MM.1S (cell line): ENCODE measurements at regions not wholly inside any gene's neighbourhood (a gene's known extent, or its start where the extent isn't known, plus 50 kb on each side); places are given as distances from the start of the nearest gene placed in this dataset.

Experiments
- CTCF ChIP-seq: fragments of 300-600 bp; sonication (generic); IDR thresholded peaks from 2 replicates; pipeline ENCODE4 v1.5.1; 2016; ENCODE audit warnings: antibody characterized with exemption, low read length, mixed read lengths
- EZH2 ChIP-seq: fragments of 300-600 bp; sonication (generic); optimal IDR thresholded peaks from 2 replicates; pipeline ENCODE3; 2017; ENCODE audit warnings: low read depth, mild to moderate bottlenecking, antibody characterized with exemption, low read length, mixed read lengths
- EZH2phosphoT487 ChIP-seq: fragments of 300-600 bp; sonication (generic); IDR thresholded peaks from 2 replicates; pipeline ENCODE4 v1.6.1; 2018; ENCODE audit warnings: antibody characterized with exemption, low read length

- no peak for TF ChIP-seq CTCF
- TF ChIP-seq EZH2phosphoT487: no peak
- TF ChIP-seq EZH2: no peak
Measured at GRCh38 chr6:121555201-121555600, 119.8 kb downstream of the GJA1 start.
